Neuron (in vitro differentiated cells): ENCODE measurements at regions not wholly inside any gene's neighbourhood (a gene's known extent, or its start where the extent isn't known, plus 50 kb on each side); places are given as distances from the start of the nearest gene placed in this dataset.
A peak's percentile ranks its signal among the peaks of the same experiment; 100 is the strongest.

ENCODE experiments used
- H2AFZ ChIP-seq: one replicate; pipeline ENCODE4 v1.6.1; 2013; ENCODE audit warnings: low read depth, mild to moderate bottlenecking, inconsistent platforms, low read length, moderate library complexity
- H3K27me3 ChIP-seq: one replicate; pipeline ENCODE4 v1.6.1; 2013; ENCODE audit warnings: low read length; ENCODE audit not compliant: insufficient read depth
- H3K36me3 ChIP-seq: one replicate; pipeline ENCODE4 v1.6.1; 2013; ENCODE audit warnings: low read length; ENCODE audit not compliant: insufficient read depth
- H3K4me1 ChIP-seq: one replicate; pipeline ENCODE4 v1.6.1; 2013; ENCODE audit warnings: low read length; ENCODE audit not compliant: insufficient read depth
- H3K4me3 ChIP-seq: 2 replicates; pipeline ENCODE4 v1.5.1; 2013; ENCODE audit warnings: mild to moderate bottlenecking, low read length, moderate library complexity
- H3K9me3 ChIP-seq: one replicate; pipeline ENCODE4 v1.6.1; 2013; ENCODE audit warnings: low read length

DNA sequence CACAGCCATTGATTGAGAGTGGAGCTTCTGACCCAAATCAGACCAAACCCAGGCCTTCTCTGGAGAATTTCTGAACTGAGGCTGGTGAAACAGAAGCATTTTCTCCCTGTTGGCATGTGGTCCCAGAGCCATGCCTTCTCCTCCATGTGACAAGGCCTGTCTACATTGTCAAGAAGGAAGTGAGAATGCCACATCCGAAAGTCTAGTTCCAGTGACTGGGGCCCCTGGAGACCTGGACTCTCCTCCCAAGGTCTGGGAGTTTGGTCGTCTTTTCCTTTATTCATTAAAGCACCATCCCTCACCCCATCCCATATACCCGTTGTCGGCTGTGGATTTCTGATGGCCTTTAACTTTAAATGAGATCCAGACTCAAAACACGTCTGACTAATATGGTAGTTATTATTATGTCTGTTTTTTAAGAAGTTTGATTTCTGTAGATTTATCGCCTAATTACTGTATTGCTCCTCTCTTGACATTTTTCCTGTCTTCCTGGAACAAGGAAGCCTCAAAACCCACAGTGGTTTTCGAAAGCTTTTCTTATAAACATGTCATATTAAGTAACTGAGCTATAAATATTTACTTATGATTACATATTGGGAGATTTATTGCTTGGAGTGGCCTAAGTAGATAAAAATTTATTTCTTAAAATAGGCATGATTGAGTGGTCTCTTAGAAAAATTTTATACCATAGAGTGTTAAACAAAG is 128.3 kb upstream of the FRY start:
- Histone ChIP-seq H3K36me3 (no peaks in the 10 kb centered on the region), H3K9me3 (no peaks in the 10 kb centered on the region), H3K4me1 (peaks cover 14% of the 10 kb centered on the region), H3K27me3 (no peaks in the 10 kb centered on the region), H3K4me3 (no peak overlapping the region), H2AFZ (no peak overlapping the region)

DNA sequence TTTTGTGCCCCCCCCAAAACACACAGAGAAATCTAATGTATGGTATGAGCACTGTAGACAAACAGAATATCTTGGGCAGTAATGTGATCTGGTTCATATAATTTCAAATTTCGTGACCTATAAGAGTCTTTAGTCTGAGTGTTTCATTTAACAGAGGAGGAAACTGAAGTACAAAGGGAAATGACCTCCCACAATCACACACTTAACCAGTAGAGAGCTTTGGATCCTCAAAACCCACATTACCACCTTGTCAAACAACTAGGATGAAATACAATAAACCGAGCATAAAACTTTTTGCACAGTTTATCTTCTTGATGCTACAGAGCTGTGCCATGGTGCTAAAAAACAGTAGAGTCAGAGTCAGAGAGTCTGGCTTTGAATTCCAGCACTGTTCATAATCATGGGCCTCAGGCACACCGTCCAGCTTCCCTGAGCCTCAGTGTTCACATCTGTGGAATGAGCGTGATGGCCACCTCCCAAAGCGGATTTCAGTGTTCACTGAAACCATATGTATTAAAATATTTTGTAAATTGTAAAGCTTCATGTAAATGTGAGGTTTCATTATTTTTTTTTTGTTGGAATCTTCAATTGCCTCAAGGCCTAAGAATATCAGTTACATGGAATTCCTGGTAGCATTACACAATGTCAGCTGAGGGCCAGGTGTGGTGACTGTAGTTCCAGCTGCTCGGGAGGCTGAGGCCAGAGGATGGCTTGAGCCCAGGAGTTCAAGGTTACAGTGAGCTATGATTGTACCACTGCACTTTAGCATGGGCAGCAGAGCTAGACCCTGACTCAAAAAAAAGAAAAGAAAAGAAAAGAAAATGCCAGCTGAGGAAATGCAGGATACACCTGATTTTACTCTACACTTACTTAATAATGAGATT is 126.4 kb upstream of the FRY start:
- H2AFZ ChIP-seq: no peak overlapping the region
- no peaks in the 10 kb centered on the region for H3K36me3 ChIP-seq
- H3K4me3 ChIP-seq: no peak overlapping the region
- H3K4me1 ChIP-seq: peaks cover 14% of the 10 kb centered on the region
- no peaks in the 10 kb centered on the region for H3K9me3 ChIP-seq
- no peaks in the 10 kb centered on the region for H3K27me3 ChIP-seq

DNA sequence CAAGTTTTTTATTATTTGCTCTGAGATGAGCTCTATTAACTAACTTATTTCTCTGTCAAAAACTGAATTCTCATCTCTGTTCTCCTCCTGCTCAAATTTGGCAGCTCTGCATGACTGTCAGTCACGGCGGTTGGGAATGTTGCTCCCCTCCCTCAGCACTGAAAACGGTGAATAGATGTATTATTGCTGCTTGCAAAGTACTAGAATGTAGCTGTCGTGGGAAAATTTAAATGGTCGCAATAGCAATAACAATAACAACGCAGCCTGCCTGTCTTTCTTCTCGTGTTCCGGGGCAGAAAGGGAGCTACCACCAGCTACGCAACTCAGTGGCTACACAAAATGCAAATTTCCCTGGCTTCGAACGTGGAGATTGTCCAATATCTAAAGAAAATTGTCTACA is 125.6 kb upstream of the FRY start:
- Histone ChIP-seq H3K27me3 (no peaks in the 10 kb centered on the region), H3K4me3 (peak overlapping the region; percentile 23), H2AFZ (peak overlapping the region; percentile 64), H3K36me3 (no peaks in the 10 kb centered on the region), H3K4me1 (peaks cover 14% of the 10 kb centered on the region), H3K9me3 (no peaks in the 10 kb centered on the region)

DNA sequence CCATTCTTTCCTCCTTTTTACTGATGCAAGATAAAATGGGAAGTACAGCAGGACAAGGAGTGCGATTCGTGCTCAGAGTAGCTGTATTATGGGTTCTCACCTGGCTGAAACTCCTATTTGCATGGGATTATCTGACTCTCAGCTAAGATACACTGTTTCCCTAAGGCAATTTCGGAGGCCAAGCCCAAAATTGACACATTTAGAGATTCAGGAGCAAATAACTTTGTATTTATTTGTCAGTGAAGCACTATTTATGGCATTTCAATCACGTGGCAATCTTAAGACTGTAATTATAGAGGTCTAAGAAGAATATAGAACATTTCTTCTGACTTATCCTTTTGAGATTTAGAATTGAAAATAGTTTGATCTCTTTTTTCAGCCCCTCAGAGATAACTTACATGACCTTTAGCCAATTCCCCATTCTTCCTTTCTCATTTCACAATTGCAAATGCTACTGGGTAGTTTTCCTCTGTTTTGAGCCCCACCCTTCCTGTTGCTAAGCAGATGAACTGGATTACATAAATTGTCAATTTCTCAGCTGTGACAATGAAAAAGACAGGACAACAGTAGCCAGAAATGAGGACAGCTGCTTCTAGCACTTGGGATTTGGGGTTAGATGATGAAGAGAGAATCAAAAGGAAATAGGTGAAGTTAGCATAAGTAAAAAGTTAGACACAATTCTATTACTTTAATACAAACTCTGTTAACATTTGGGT is 122.7 kb upstream of the FRY start:
- H3K36me3 ChIP-seq: no peaks in the 10 kb centered on the region
- H3K4me3 ChIP-seq: no peak overlapping the region
- no peaks in the 10 kb centered on the region for H3K27me3 ChIP-seq
- H3K4me1 ChIP-seq: peaks cover 14% of the 10 kb centered on the region
- no peak overlapping the region for H2AFZ ChIP-seq
- no peaks in the 10 kb centered on the region for H3K9me3 ChIP-seq

DNA sequence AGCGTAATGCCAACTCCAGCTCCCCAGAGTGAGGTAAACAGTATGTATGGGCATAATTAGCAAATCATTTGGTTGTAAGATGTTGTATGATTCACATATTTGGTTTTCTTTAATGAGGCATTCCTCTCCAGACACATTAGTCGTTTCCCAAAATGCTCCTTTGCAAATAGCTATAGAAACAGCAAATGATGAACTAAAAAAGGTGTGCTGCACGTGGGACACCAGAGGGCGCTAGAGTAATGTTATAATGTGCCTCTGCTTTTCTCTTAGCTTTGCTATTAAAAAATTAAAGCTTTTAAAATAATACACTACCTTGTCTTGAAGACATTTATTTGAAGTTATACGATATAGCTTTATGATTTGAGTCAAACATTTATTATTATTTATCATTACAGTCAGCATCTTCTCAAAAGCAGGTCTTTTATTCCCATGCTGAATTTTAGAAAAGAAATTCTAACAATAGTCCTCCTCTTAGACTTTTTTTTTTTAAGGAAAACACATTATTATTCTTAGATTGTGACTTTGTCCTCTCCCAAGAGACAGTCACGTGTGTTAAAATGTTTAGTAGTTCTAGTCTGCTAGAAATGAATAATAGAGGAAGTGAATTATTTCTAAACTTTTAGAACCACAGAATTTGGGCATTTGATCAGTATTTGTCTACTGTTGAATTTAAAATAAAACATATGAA is 121.6 kb upstream of the FRY start:
- H2AFZ ChIP-seq: no peak overlapping the region
- peaks cover 14% of the 10 kb centered on the region for H3K4me1 ChIP-seq
- no peaks in the 10 kb centered on the region for H3K27me3 ChIP-seq
- H3K9me3 ChIP-seq: no peaks in the 10 kb centered on the region
- no peak overlapping the region for H3K4me3 ChIP-seq
- no peaks in the 10 kb centered on the region for H3K36me3 ChIP-seq

DNA sequence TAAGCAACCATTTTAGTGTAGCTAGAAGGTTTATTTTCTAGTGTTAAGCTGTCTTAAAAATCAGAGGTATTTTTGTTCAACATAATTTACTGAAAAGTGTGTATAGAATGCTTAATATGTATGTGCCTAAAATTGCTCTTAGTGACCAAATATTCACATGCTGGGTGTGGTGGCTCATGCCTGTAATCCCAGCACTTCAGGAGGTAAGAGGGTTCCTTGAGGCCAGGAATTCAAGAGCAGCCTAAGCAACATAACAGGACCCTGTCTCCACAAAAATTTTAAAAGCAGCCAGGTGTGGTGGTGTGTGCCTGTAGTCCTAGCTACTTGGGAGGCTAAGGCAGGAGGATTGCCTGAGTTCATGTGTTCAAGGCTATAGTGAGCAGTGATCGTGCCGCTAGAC is 120.9 kb upstream of the FRY start:
- Histone ChIP-seq H3K27me3 (no peaks in the 10 kb centered on the region), H3K36me3 (no peaks in the 10 kb centered on the region), H3K4me1 (peaks cover 12% of the 10 kb centered on the region), H3K9me3 (no peaks in the 10 kb centered on the region), H2AFZ (no peak overlapping the region), H3K4me3 (no peak overlapping the region)

DNA sequence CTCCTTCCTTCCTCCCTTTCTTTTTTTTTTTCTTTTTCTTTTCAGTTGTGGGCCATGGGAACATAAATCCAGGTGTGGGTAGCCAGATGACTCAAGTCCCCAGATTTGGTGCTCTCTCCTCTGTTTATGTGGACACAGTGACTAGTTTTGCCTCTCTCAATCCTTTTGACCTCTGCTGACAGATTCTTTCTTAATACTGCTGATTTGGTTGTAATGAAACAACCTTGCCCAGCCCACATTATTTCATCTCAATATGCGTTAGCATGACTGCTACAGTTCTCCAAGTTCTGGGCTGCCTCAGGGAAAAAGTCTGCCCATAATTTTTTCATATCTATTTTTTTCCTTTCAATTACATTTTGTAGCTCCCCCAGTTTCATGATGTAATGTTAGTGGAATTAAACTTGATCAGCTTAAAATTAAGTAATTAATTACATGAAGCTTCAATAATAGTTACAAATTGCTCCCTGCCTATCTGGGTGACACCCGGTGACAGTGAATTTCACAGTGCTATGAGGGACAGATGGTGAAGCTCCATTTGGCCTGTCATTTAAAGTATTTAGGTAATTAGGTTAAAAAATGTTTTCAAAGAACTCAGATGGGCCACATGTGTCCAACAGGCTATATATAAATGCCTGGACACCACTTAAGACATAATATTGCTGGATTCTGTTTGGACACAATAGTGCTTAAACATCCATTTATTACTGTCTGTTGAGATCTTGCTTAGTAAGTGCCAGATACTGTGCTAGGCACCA is 118.8 kb upstream of the FRY start:
- Histone ChIP-seq H3K36me3 (no peaks in the 10 kb centered on the region), H3K4me3 (no peak overlapping the region), H3K4me1 (no peaks in the 10 kb centered on the region), H3K27me3 (no peaks in the 10 kb centered on the region), H2AFZ (no peak overlapping the region), H3K9me3 (no peaks in the 10 kb centered on the region)

DNA sequence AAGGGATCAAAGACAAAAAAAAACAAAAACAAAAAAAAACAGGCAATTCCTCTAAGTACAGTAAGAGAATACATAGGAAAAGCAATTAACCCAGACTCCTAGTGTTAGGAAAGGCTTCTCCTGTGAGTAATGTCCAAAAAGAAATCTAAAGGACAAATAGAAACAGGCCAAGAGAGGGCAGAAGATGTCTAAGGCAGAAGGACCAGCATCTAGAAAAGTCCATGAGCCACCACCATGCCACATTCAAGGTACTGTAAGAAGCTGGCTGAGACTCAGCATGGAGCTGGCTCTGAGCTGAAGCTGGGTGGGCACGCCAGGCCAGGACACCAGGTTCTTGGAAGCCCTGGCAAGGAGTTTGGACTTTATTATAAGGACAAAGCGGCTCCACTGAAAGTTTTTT is 118.1 kb upstream of the FRY start:
- Histone ChIP-seq H3K9me3 (no peaks in the 10 kb centered on the region), H3K36me3 (no peaks in the 10 kb centered on the region), H2AFZ (no peak overlapping the region), H3K27me3 (no peaks in the 10 kb centered on the region), H3K4me3 (no peak overlapping the region), H3K4me1 (no peaks in the 10 kb centered on the region)

DNA sequence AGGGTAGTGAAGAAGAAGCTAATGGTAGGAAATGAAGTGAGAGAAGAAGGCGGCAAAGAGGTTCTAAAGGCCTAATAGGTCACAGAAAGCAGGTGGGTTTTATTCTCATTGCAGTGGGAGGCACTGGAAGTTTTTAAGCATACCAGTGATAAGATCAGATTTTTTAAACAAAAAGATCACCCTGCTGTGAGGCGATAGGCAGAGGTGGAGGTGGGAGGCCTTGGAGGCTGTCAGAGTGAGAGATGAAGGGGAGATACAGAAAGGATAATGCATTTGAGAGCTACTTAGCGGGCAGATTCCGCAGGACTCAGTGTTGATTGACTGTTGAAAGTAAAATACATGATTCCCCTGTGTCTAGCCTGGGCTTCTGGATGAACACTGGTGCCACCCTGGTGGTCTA is 116.7 kb upstream of the FRY start:
- H3K4me3 ChIP-seq: no peak overlapping the region
- no peaks in the 10 kb centered on the region for H3K4me1 ChIP-seq
- H2AFZ ChIP-seq: no peak overlapping the region
- H3K27me3 ChIP-seq: no peaks in the 10 kb centered on the region
- H3K9me3 ChIP-seq: no peaks in the 10 kb centered on the region
- H3K36me3 ChIP-seq: no peaks in the 10 kb centered on the region

DNA sequence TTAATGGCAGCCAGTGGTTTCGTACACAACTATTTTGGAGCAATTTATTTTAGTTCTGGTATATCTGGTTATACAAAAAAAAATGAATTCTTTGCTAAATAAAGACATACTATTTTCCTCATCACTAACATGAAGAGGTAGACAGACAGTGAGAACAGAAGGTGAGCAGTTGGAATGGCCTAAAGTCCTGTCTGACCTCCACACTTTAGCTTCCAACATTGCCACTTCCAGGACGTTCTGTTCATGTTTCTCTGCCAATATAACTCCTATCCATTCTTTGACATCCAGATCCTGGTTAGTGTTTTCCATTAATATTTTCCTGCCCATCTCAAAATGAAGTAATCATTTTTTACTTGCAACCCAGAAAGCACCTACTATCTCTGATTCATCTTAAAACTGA is 112.9 kb upstream of the FRY start:
- no peaks in the 10 kb centered on the region for H3K27me3 ChIP-seq
- no peaks in the 10 kb centered on the region for H3K9me3 ChIP-seq
- H3K36me3 ChIP-seq: no peaks in the 10 kb centered on the region
- H2AFZ ChIP-seq: no peak overlapping the region
- no peaks in the 10 kb centered on the region for H3K4me1 ChIP-seq
- no peak overlapping the region for H3K4me3 ChIP-seq

DNA sequence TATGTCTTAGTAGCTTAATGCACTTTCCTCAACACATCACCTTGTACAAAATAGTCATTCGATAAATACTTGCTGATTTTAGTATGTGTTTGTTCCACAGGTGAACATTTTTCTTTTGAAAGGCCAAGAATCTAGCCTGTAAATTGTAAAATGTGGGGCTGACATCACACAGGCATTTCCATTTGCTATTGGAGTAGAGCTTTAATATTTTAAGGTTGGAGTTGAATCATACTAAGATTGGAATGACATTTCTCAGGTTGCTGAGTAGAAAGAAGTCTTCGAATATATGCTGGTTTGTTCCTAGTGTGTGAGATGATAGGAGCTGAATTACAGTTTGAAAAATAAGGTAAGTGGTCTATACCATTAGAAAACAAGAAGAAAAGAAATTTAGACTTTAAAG is 112.3 kb upstream of the FRY start:
- Histone ChIP-seq H3K27me3 (no peaks in the 10 kb centered on the region), H3K4me1 (no peaks in the 10 kb centered on the region), H3K36me3 (no peaks in the 10 kb centered on the region), H3K4me3 (no peak overlapping the region), H3K9me3 (no peaks in the 10 kb centered on the region), H2AFZ (no peak overlapping the region)

DNA sequence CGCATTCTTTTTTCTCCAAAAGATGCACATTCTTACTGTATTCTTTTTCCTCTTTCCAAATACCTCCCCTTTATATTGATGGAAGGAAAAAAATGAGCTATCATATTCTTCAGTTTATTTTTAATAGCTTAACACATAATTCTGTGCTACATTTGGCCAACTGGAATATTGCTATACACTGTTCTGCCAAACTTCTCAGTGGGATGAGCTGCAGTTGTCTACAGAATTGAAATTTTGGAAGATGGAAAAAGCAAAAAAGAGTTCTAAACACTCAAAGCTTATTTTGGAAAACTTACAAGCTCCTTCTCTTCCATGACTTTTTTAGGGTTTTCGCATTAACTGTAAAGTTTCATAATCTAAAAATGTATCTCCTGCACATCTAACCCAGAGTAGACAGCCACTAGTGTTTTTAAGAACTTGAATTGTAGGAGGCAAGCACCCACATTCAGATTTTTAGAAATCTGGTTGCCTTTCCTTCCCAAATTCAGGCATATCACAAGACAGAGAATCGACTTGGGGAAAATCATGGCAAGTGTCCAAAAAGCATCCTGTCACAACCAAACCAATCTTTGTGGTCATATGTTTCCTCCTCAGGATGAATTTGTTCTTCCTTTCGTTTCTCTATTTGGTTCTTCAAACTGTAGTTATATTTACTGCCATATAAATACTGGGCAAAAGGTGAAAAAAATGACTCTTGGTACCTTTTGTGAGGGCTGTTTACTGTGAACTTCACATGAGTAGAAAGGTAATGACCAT is 111.4 kb upstream of the FRY start:
- Histone ChIP-seq H3K4me3 (no peak overlapping the region), H3K9me3 (no peaks in the 10 kb centered on the region), H3K36me3 (no peaks in the 10 kb centered on the region), H2AFZ (no peak overlapping the region), H3K27me3 (no peaks in the 10 kb centered on the region), H3K4me1 (no peaks in the 10 kb centered on the region)
